Neural progenitor cell (in vitro differentiated cells): ENCODE measurements at regions not wholly inside any gene's neighbourhood (a gene's known extent, or its start where the extent isn't known, plus 50 kb on each side); places are given as distances from the start of the nearest gene placed in this dataset.

ENCODE experiments used
- CTCF ChIP-seq: fragments of 200-600 bp; sonication (generic); IDR thresholded peaks from 2 replicates; pipeline ENCODE4 v1.5.1; 2017; ENCODE audit warnings: antibody characterized with exemption, mild to moderate bottlenecking
- EZH2 ChIP-seq: fragments of 200-600 bp; sonication (generic); IDR thresholded peaks from 2 replicates; pipeline ENCODE4 v1.6.1; 2017; ENCODE audit warnings: antibody characterized with exemption, mild to moderate bottlenecking, moderate library complexity

- no peak for TF ChIP-seq CTCF
- no peak for TF ChIP-seq EZH2
These were observed 81.6 kb downstream of the RTL9 start for GRCh38 chrX:110440016-110440805.
